Transverse colon (tissue), 4 donors: ENCODE measurements at regions not wholly inside any gene's neighbourhood (a gene's known extent, or its start where the extent isn't known, plus 50 kb on each side); places are given as distances from the start of the nearest gene placed in this dataset.

ENCODE experiments used
- DNase-seq: peaks from one replicate; pipeline ENCODE4 v3.0.0-alpha.2; 2019
- H3K27ac ChIP-seq, 4 donors: fragments of 200-600 bp; sonication (generic); 2 replicates each; pipeline ENCODE4 v1.5.1; 2016 to 2018; ENCODE audit warnings: inconsistent platforms in 4 of 4
- H3K27me3 ChIP-seq: fragments of 200-600 bp; sonication (generic); 2 replicates; pipeline ENCODE4 v1.5.1; 2017; ENCODE audit warnings: inconsistent platforms
- H3K36me3 ChIP-seq, 4 donors: fragments of 200-600 bp; sonication (generic); 2 replicates each; pipeline ENCODE4 v1.5.1; 2017 to 2019; ENCODE audit warnings: inconsistent platforms in 4 of 4
- H3K4me1 ChIP-seq, 4 donors: fragments of 200-600 bp; sonication (generic); 2 replicates each; pipeline ENCODE4 v1.5.1; 2017 to 2020; ENCODE audit warnings: inconsistent platforms in 4 of 4
- H3K4me3 ChIP-seq, 4 donors: fragments of 200-600 bp; sonication (generic); 1 replicate in 1 of 4; 2 replicates in 3 of 4; pipeline versions ENCODE4 v1.5.1 to v1.6.1; 2017 to 2019; ENCODE audit warnings: inconsistent platforms in 4 of 4
- H3K9me3 ChIP-seq, 2 donors: fragments of 200-600 bp; sonication (generic); 2 replicates each; pipeline ENCODE4 v1.5.1; 2017 to 2019; ENCODE audit warnings: inconsistent platforms in 2 of 2
- EP300 ChIP-seq: sonication (generic); formaldehyde crosslinking; IDR thresholded peaks from one replicate; pipeline ENCODE4 v1.6.1; 2017; ENCODE audit warnings: antibody characterized with exemption, low read depth
- POLR2A ChIP-seq: fragments of 450-650 bp; IDR thresholded peaks from one replicate; pipeline ENCODE4 v1.6.1; 2016; ENCODE audit warnings: antibody characterized with exemption, mild to moderate bottlenecking, moderate library complexity
- POLR2AphosphoS5 ChIP-seq, 3 donors: sonication (generic); formaldehyde crosslinking; IDR thresholded peaks; one replicate each; pipeline ENCODE4 v1.6.1; 2016; ENCODE audit warnings: antibody characterized with exemption in 3 of 3
- WGBS, 2 donors: methylation state at CpG; one replicate each; pipeline ENCODE4 v1.1.5; 2018; ENCODE audit warnings: low coverage in 1 of 2; 5-methylcytosine and 5-hydroxymethylcytosine counted together
- in situ Hi-C, 4 donors: fragments of 200-750 bp; cut with MboI; loops; one replicate each; pipeline versions ENCODE4 v1.15.0 to v1.15.1; 2017; ENCODE audit warnings: low sequenced_read_pairs in 3 of 4, low pct_ligation_motif_present in 1 of 4, low pct_unique_long_range_greater_than_20kb in 1 of 4
- intact Hi-C: fragments of 100-400 bp; cut with DNase I; formaldehyde crosslinking; loops from one replicate; pipeline ENCODE4 v1.15.1; 2023; ENCODE audit warnings: low total_unique reads
- TF ChIP-seq, protein P1 (sequence below), 5 experiments: fragments of 200-600 bp in 3 of 5; fragments of 450-650 bp in 2 of 5; sonication (generic) in 3 of 5; IDR thresholded peaks; 1 replicate in 2 of 5; 2 replicates in 3 of 5; pipeline ENCODE4 v1.5.1; 2016 to 2017; ENCODE audit warnings: antibody characterized with exemption in 5 of 5, inconsistent platforms in 3 of 5, mild to moderate bottlenecking in 2 of 5, moderate library complexity in 1 of 5

DNA sequence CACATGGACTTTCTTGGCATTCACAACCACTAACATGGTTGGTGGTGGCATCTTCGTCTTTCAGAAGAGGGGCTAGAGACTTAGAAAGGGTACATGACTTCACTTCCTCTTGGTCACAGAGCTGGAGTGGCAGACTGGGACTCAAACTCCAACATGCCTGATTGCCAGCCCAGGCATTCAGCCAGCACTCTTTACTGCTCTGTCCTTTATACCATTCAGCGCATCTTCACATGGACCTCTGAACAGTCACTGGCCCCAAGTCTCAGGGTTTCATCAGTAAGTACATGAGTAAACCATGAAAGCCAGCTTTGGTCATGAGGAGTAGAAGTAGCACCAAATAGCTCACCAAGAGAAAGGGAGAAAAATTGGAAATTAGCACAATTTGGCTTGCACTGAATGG lies 148.4 kb upstream of the KLF14 start:
- Histone ChIP-seq H3K27me3 (no peaks in the 10 kb centered on the region), H3K9me3 (no peaks in the 10 kb centered on the region), H3K27ac (peak overlapping the region in 1 of 4 donors; percentile 12), H3K4me3 (no peak overlapping the region), H3K4me1 (peaks cover 4 to 37% (median 30%) of the 10 kb centered on the region in 4 donors), H3K36me3 (peaks cover 0 to 59% (median 9%) of the 10 kb centered on the region in 4 donors)
- in situ Hi-C loops (loop anchor here in 2 of 4 donors (25.0 kb wide), 3 partner anchors 155 to 530 kb away; no protein-coding TSS in a partner anchor), intact Hi-C loops (no loop called here)
- WGBS, 2 donors = 50 to 91% methylated on average over 1 to 2 of the region's 2 CpGs
- no peak for DNase-seq
- TF ChIP-seq, protein P1, sequence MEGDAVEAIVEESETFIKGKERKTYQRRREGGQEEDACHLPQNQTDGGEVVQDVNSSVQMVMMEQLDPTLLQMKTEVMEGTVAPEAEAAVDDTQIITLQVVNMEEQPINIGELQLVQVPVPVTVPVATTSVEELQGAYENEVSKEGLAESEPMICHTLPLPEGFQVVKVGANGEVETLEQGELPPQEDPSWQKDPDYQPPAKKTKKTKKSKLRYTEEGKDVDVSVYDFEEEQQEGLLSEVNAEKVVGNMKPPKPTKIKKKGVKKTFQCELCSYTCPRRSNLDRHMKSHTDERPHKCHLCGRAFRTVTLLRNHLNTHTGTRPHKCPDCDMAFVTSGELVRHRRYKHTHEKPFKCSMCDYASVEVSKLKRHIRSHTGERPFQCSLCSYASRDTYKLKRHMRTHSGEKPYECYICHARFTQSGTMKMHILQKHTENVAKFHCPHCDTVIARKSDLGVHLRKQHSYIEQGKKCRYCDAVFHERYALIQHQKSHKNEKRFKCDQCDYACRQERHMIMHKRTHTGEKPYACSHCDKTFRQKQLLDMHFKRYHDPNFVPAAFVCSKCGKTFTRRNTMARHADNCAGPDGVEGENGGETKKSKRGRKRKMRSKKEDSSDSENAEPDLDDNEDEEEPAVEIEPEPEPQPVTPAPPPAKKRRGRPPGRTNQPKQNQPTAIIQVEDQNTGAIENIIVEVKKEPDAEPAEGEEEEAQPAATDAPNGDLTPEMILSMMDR (IDR thresholded peaks at IDR 0.05) = no peak
- TF ChIP-seq POLR2AphosphoS5 (IDR thresholded peaks at IDR 0.05) (no peak), POLR2A (no peak), EP300 (no peak)

DNA sequence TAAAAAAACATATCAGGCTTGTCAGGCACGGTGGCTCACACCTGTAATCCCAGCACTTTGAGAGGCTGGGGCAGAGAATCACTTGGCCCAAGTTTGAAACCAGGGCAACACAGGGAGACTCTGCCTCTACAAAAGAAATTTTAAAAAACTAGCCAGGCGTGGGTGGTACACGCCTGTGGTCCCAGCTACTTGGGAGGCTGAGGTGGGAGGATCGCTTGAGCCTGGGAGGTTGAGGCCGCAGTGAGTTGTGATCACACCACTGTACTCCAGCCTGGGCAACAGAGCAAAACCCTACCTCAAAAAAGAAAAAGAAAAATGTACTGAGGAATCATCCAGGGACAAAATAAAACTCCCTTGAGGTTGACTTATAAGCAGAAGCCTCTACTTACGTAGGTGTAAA lies 149.9 kb upstream of the KLF14 start:
- in situ Hi-C loops = loop anchor here in 2 of 4 donors (25.0 kb wide), 3 partner anchors 153 to 528 kb away; no protein-coding TSS in a partner anchor
- intact Hi-C loops = no loop called here
- DNase-seq = no peak
- H3K36me3 ChIP-seq = peaks cover 0 to 45% (median 9%) of the 10 kb centered on the region in 4 donors
- no peaks in the 10 kb centered on the region for H3K27me3 ChIP-seq
- no peaks in the 10 kb centered on the region for H3K9me3 ChIP-seq
- peak overlapping the region in 1 of 4 donors; percentile 50 for H3K27ac ChIP-seq
- 92 to 93% methylated on average over 6 of the region's 6 CpGs for WGBS, 2 donors
- TF ChIP-seq EP300 = no peak
- TF ChIP-seq, protein P1 (IDR thresholded peaks at IDR 0.05) = no peak
- no peak for TF ChIP-seq POLR2AphosphoS5 (IDR thresholded peaks at IDR 0.05)
- no peak for TF ChIP-seq POLR2A
- H3K4me1 ChIP-seq = peaks cover 4 to 48% (median 40%) of the 10 kb centered on the region in 4 donors
- H3K4me3 ChIP-seq = no peak overlapping the region

DNA sequence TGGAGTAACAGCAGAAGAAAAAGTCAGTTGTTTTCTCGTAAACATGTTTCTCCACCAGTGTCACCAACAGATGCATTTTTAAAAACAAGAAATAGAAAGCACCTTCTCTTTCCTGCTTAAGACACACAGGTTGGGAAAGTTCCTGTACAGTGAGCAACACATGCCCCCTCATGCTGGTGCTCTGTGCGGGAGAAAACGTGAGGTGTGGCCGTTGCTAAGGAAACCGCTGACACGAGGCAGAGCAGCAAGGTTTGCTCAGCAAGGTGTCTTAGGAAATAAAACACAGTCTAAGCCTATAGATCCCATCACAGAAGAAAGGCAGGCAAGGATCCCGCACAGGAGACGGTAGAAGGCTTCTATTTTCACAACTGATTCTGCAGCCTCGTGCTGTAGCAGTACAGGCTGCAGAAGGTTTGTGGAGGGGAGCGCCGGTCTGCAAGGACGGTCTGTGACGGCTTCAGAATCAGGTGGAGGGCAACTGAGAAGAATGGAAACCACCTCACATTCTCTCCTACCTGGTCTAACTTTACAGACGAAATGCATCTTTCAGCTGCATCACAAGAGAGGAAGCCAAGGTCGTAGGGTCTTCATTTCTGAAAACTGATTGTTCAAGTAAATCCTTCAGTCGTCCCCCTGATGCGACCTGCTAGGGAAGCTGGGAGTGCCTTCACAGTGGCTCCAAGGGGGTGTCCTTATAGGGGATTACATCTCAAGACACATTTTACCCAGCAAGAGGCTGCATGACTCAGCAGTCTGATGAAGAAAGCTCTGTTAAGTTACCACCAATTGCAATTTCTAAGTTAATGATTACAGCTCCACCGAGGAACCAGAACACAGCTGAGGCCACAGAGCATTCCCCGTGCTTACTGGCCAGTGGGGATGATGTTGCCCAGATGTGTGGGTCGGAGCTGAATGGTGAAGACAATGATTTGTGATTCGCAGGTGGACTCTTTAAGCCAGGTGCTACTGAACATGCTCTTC lies 150.7 kb upstream of the KLF14 start:
- Histone ChIP-seq H3K27ac (peak overlapping the region in 3 of 4 donors; percentile 22 to 50 (median 33)), H3K27me3 (no peaks in the 10 kb centered on the region), H3K4me1 (peaks cover 4 to 51% (median 46%) of the 10 kb centered on the region in 4 donors), H3K4me3 (no peak overlapping the region), H3K9me3 (no peaks in the 10 kb centered on the region), H3K36me3 (peaks cover 0 to 48% (median 9%) of the 10 kb centered on the region in 4 donors)
- in situ Hi-C loops = loop anchor here in 2 of 4 donors (25.0 kb wide), 3 partner anchors 153 to 528 kb away; no protein-coding TSS in a partner anchor
- TF ChIP-seq, protein P1 (IDR thresholded peaks at IDR 0.05) = no peak
- TF ChIP-seq POLR2A = no peak
- TF ChIP-seq POLR2AphosphoS5 (IDR thresholded peaks at IDR 0.05) = no peak
- no peak for TF ChIP-seq EP300
- intact Hi-C loops = no loop called here
- DNase-seq = no peak
- 52 to 55% methylated on average over 3 to 21 of the region's 21 CpGs for WGBS, 2 donors

DNA sequence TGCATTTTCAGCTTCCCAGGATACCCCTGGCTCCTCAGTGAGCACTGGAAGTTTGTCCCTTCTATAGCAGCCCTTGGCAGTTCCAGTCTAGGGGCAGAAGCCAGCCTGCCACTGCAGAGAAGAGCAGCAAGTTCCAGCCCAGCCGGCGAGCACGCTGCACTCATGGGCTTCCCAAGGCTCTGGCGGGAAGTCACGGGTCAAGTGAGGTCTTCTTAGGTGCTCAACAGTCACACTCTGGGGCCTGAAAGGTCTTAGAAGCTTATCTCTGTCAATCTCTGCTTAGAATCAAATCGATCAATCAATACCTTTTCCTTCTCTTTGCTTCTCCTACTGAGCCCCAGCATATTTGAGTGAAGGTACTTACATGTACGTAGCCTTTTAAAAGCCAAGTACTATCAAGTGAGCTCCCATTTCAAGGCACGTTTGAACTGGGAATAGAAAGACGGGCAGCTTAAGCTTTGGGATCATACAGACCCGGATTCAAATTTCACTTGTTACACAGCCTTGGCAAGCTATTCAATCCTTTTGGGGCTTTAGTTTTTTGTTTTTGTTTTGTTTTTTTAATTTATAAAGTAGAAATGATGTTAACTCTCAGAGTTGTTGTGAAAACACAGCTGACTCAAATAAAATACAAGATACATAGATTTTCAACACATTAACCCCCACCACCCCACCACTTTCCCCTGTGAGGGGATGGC lies 152.6 kb upstream of the KLF14 start:
- Histone ChIP-seq H3K4me1 (peaks cover 18 to 67% (median 63%) of the 10 kb centered on the region in 4 donors), H3K4me3 (no peak overlapping the region), H3K27me3 (no peaks in the 10 kb centered on the region), H3K9me3 (no peaks in the 10 kb centered on the region), H3K36me3 (peaks cover 0 to 40% (median 9%) of the 10 kb centered on the region in 4 donors), H3K27ac (peak overlapping the region; percentile 6 to 50 (median 38))
- WGBS, 2 donors = 74 to 83% methylated on average over 5 to 10 of the region's 10 CpGs
- intact Hi-C loops = no loop called here
- TF ChIP-seq, protein P1 (IDR thresholded peaks at IDR 0.05) = no peak
- TF ChIP-seq EP300 (no peak), POLR2AphosphoS5 (IDR thresholded peaks at IDR 0.05) (no peak)
- in situ Hi-C loops = loop anchor here in 2 of 4 donors (25.0 kb wide), 3 partner anchors 151 to 526 kb away; no protein-coding TSS in a partner anchor
- DNase-seq = no peak
